Loucy (cell line): ENCODE measurements at regions not wholly inside any gene's neighbourhood (a gene's known extent, or its start where the extent isn't known, plus 50 kb on each side); places are given as distances from the start of the nearest gene placed in this dataset.

ENCODE experiments used
- H2AFZ ChIP-seq: fragments of 200-600 bp; sonication (generic); 2 replicates; pipeline ENCODE4 v1.6.0; 2016; ENCODE audit warnings: antibody characterized with exemption, mild to moderate bottlenecking, low read length, moderate library complexity
- H3F3A ChIP-seq: fragments of 200-600 bp; 2 replicates; pipeline ENCODE4 v1.6.0; 2016; ENCODE audit warnings: antibody characterized with exemption, low read depth, mild to moderate bottlenecking
- H3K27me3 ChIP-seq: fragments of 200-600 bp; sonication (generic); 2 replicates; pipeline ENCODE4 v1.6.1; 2014; ENCODE audit warnings: low read length, mild to moderate bottlenecking; ENCODE audit not compliant: insufficient read depth, poor library complexity, severe bottlenecking
- H3K36me3 ChIP-seq: fragments of 200-600 bp; sonication (generic); 2 replicates; pipeline ENCODE4 v1.6.1; 2016; ENCODE audit warnings: low read length; ENCODE audit not compliant: insufficient read depth
- H3K4me1 ChIP-seq: fragments of 200-600 bp; sonication (generic); 2 replicates; pipeline ENCODE4 v1.5.1; 2014; ENCODE audit warnings: low read length, mild to moderate bottlenecking; ENCODE audit not compliant: insufficient read depth, poor library complexity, severe bottlenecking
- H3K4me2 ChIP-seq: fragments of 200-600 bp; sonication (generic); 2 replicates; pipeline ENCODE4 v1.6.0; 2014; ENCODE audit warnings: antibody characterized with exemption, low read length, low read depth, mild to moderate bottlenecking; ENCODE audit not compliant: poor library complexity, severe bottlenecking
- H3K4me3 ChIP-seq: fragments of 200-600 bp; sonication (generic); 2 replicates; pipeline ENCODE4 v1.5.1; 2014; ENCODE audit warnings: low read length, mild to moderate bottlenecking, mixed read lengths; ENCODE audit not compliant: poor library complexity, severe bottlenecking
- H3K79me2 ChIP-seq: fragments of 200-600 bp; sonication (generic); 2 replicates; pipeline ENCODE4 v1.6.1; 2014; ENCODE audit warnings: low read length; ENCODE audit not compliant: insufficient read depth
- H3K9ac ChIP-seq: fragments of 200-600 bp; sonication (generic); 2 replicates; pipeline ENCODE4 v1.6.0; 2014; ENCODE audit warnings: mild to moderate bottlenecking, low read depth, low read length, moderate library complexity; ENCODE audit not compliant: poor library complexity, severe bottlenecking
- H3K9me2 ChIP-seq: fragments of 200-600 bp; sonication (generic); replicated peaks from 2 replicates; pipeline ENCODE4 v1.6.1; 2016; ENCODE audit warnings: low read depth, low read length, mixed read lengths
- H3K9me3 ChIP-seq: fragments of 200-600 bp; sonication (generic); 2 replicates; pipeline ENCODE4 v1.6.1; 2014; ENCODE audit warnings: mild to moderate bottlenecking, antibody characterized with exemption, low read length, low read depth; ENCODE audit not compliant: insufficient read depth
- H4K20me1 ChIP-seq: fragments of 200-600 bp; sonication (generic); 2 replicates; pipeline ENCODE4 v1.6.0; 2014; ENCODE audit warnings: antibody characterized with exemption, low read length, mild to moderate bottlenecking; ENCODE audit not compliant: insufficient read depth, poor library complexity, severe bottlenecking
- CTCF ChIP-seq: fragments of 200-600 bp; sonication (generic); conservative IDR thresholded peaks from 2 replicates; pipeline ENCODE4 v1.5.1; 2014; ENCODE audit warnings: mild to moderate bottlenecking, antibody characterized with exemption, low read length
- EZH2phosphoT487 ChIP-seq: fragments of 200-600 bp; IDR thresholded peaks from 2 replicates; pipeline ENCODE4 v1.6.1; 2018; ENCODE audit warnings: antibody characterized with exemption, mild to moderate bottlenecking, moderate library complexity, borderline replicate concordance

GRCh38 chr15:36254426-36254825, 325.0 kb upstream of the CDIN1 start:
- no peaks in the 10 kb centered on the region for H3F3A ChIP-seq
- no peak overlapping the region for H3K4me3 ChIP-seq
- TF ChIP-seq EZH2phosphoT487 (no peak), CTCF (no peak)
- no peaks in the 10 kb centered on the region for H3K9me2 ChIP-seq
- no peaks in the 10 kb centered on the region for H3K36me3 ChIP-seq
- H3K4me1 ChIP-seq, result no peaks in the 10 kb centered on the region
- no peaks in the 10 kb centered on the region for H3K27me3 ChIP-seq
- H3K79me2 ChIP-seq, result no peaks in the 10 kb centered on the region
- no peaks in the 10 kb centered on the region for H4K20me1 ChIP-seq
- no peak overlapping the region for H3K9ac ChIP-seq
- H2AFZ ChIP-seq, result no peak overlapping the region
- H3K4me2 ChIP-seq, result no peak overlapping the region
- H3K9me3 ChIP-seq, result no peaks in the 10 kb centered on the region

DNA sequence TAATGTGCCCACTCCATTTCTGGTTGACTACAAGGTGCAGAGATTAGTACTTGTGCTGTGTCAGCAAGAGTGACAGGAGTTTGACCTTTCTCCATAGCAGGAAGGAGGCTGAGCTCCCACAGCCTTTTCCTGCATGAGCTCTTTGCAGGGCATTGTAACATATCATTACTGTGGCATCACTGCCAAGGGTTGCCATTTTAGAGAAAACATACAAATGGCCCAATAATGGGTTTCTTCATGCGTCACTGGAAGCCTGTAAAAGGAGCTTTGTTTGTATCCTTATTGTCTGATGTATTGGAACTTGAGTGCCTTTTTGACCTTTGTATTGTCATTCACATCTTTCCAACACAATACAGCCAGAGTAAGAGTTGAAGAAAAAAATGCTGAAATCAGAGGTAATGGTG, 323.0 kb upstream of the CDIN1 start:
- H3K9ac ChIP-seq, result no peak overlapping the region
- H3K9me3 ChIP-seq, result no peaks in the 10 kb centered on the region
- H3K4me2 ChIP-seq, result no peak overlapping the region
- H3K79me2 ChIP-seq, result no peaks in the 10 kb centered on the region
- H3K4me1 ChIP-seq, result no peaks in the 10 kb centered on the region
- H3K27me3 ChIP-seq, result no peaks in the 10 kb centered on the region
- no peaks in the 10 kb centered on the region for H3F3A ChIP-seq
- TF ChIP-seq EZH2phosphoT487 (no peak), CTCF (no peak)
- no peak overlapping the region for H2AFZ ChIP-seq
- no peaks in the 10 kb centered on the region for H4K20me1 ChIP-seq
- no peaks in the 10 kb centered on the region for H3K9me2 ChIP-seq
- no peak overlapping the region for H3K4me3 ChIP-seq
- H3K36me3 ChIP-seq, result no peaks in the 10 kb centered on the region

DNA sequence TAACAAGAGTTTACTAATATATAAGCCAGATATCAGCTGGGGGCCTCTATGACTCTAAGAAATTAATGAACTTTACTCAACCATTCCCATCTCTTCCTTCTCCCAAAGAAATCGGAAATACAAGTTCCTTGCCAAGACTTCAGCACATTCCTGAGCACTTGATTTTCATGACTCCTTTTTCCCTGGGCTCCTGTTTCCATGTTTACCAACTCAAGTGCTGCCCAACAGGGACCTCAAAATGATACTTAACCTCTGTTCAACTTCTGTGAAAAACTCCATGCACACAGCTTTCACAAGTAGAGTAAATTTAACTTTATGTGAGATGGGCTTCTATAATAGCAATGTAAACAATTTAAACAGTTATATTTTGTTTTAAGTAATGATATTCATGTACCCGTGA, 315.8 kb upstream of the CDIN1 start:
- Histone ChIP-seq H3K4me1 (no peaks in the 10 kb centered on the region), H3K4me3 (no peak overlapping the region), H4K20me1 (no peaks in the 10 kb centered on the region), H3K9me2 (no peaks in the 10 kb centered on the region), H3K36me3 (no peaks in the 10 kb centered on the region), H2AFZ (no peak overlapping the region), H3K27me3 (no peaks in the 10 kb centered on the region), H3K79me2 (no peaks in the 10 kb centered on the region), H3K9me3 (no peaks in the 10 kb centered on the region), H3F3A (no peaks in the 10 kb centered on the region), H3K4me2 (no peak overlapping the region), H3K9ac (no peak overlapping the region)
- TF ChIP-seq CTCF, result no peak
- TF ChIP-seq EZH2phosphoT487, result no peak
